DND-41 (cell line): ENCODE measurements at regions not wholly inside any gene's neighbourhood (a gene's known extent, or its start where the extent isn't known, plus 50 kb on each side); places are given as distances from the start of the nearest gene placed in this dataset.

Source experiments
- ATAC-seq: fragments of 200-7000 bp; cut with Tn5 transposase; 3 replicates; pipeline ENCODE4 v1.9.1; 2021; ENCODE audit warnings: low read depth; ENCODE audit not compliant: insufficient read depth
- DNase-seq: peaks from one replicate; pipeline ENCODE4 v3.0.0-alpha.2; 2020
- H2AFZ ChIP-seq: 2 replicates; pipeline ENCODE4 v1.6.0; 2012; ENCODE audit warnings: low read depth, low read length
- H3K27ac ChIP-seq: 2 replicates; pipeline ENCODE4 v1.5.1; 2012; ENCODE audit warnings: low read length, inconsistent platforms
- H3K27me3 ChIP-seq: fragments of 200-600 bp; sonication (generic); 2 replicates; pipeline ENCODE4 v1.6.0; 2012; ENCODE audit warnings: low read length, mild to moderate bottlenecking, inconsistent platforms; ENCODE audit not compliant: insufficient read depth, poor library complexity
- H3K36me3 ChIP-seq: 2 replicates; pipeline ENCODE4 v1.5.1; 2012; ENCODE audit warnings: low read length, inconsistent platforms; ENCODE audit not compliant: insufficient read depth
- H3K4me1 ChIP-seq: 2 replicates; pipeline ENCODE4 v1.5.1; 2012; ENCODE audit warnings: mild to moderate bottlenecking, low read length; ENCODE audit not compliant: insufficient read depth
- H3K4me2 ChIP-seq: 2 replicates; pipeline ENCODE4 v1.6.0; 2012; ENCODE audit warnings: mild to moderate bottlenecking, moderate library complexity, low read length, inconsistent platforms; ENCODE audit not compliant: insufficient read depth
- H3K4me3 ChIP-seq, 2 experiments: fragments of 200-600 bp in 1 of 2; shearing (Covaris generic) in 1 of 2; 2 replicates each; pipeline ENCODE4 v1.5.1; 2012 to 2016; ENCODE audit warnings: inconsistent platforms in 2 of 2, low read length in 2 of 2, mild to moderate bottlenecking in 2 of 2, low read depth in 1 of 2, moderate library complexity in 1 of 2
- H3K79me2 ChIP-seq: 2 replicates; pipeline ENCODE4 v1.6.0; 2012; ENCODE audit warnings: low read length, inconsistent platforms; ENCODE audit not compliant: insufficient read depth
- H3K9ac ChIP-seq: 2 replicates; pipeline ENCODE4 v1.6.0; 2012; ENCODE audit warnings: low read depth, mild to moderate bottlenecking, inconsistent platforms, low read length, moderate library complexity
- H3K9me3 ChIP-seq: 2 replicates; pipeline ENCODE4 v1.5.1; 2012; ENCODE audit warnings: low read length, moderate library complexity, mild to moderate bottlenecking, inconsistent platforms; ENCODE audit not compliant: insufficient read depth, severe bottlenecking
- H4K20me1 ChIP-seq: 2 replicates; pipeline ENCODE4 v1.6.0; 2012; ENCODE audit warnings: low read length; ENCODE audit not compliant: insufficient read depth
- EZH2 ChIP-seq: IDR thresholded peaks from 3 replicates; pipeline ENCODE4 v1.6.1; 2012; ENCODE audit warnings: borderline replicate concordance, low read depth, mild to moderate bottlenecking, moderate library complexity, low read length, inconsistent platforms; ENCODE audit not compliant: severe bottlenecking
- TF ChIP-seq, protein P1 (sequence below): IDR thresholded peaks from 2 replicates; pipeline ENCODE4 v1.5.1; 2012; ENCODE audit warnings: borderline replicate concordance, low read length, moderate library complexity, mild to moderate bottlenecking; ENCODE audit not compliant: poor library complexity, severe bottlenecking; ENCODE audit errors: extremely low read depth

- no peak for TF ChIP-seq EZH2
- TF ChIP-seq, protein P1, sequence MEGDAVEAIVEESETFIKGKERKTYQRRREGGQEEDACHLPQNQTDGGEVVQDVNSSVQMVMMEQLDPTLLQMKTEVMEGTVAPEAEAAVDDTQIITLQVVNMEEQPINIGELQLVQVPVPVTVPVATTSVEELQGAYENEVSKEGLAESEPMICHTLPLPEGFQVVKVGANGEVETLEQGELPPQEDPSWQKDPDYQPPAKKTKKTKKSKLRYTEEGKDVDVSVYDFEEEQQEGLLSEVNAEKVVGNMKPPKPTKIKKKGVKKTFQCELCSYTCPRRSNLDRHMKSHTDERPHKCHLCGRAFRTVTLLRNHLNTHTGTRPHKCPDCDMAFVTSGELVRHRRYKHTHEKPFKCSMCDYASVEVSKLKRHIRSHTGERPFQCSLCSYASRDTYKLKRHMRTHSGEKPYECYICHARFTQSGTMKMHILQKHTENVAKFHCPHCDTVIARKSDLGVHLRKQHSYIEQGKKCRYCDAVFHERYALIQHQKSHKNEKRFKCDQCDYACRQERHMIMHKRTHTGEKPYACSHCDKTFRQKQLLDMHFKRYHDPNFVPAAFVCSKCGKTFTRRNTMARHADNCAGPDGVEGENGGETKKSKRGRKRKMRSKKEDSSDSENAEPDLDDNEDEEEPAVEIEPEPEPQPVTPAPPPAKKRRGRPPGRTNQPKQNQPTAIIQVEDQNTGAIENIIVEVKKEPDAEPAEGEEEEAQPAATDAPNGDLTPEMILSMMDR = no peak
- no peak for DNase-seq
- H3K4me1 ChIP-seq = no peaks in the 10 kb centered on the region
- H3K27ac ChIP-seq = no peak overlapping the region
- ATAC-seq = no peak
- H3K4me2 ChIP-seq = no peak overlapping the region
- no peaks in the 10 kb centered on the region for H3K79me2 ChIP-seq
- H3K9me3 ChIP-seq = no peaks in the 10 kb centered on the region
- H3K4me3 ChIP-seq = no peak overlapping the region
- H4K20me1 ChIP-seq = no peaks in the 10 kb centered on the region
- no peak overlapping the region for H3K9ac ChIP-seq
- H2AFZ ChIP-seq = no peak overlapping the region
- H3K36me3 ChIP-seq = no peaks in the 10 kb centered on the region
- no peaks in the 10 kb centered on the region for H3K27me3 ChIP-seq
Observed at GRCh38 chr3:191123231-191123630, 75.8 kb upstream of the OSTN start.

- ATAC-seq (no peak), DNase-seq (no peak)
- no peak overlapping the region for H3K4me2 ChIP-seq
- TF ChIP-seq, protein P1 = no peak
- TF ChIP-seq EZH2 = no peak
- no peaks in the 10 kb centered on the region for H3K9me3 ChIP-seq
- no peaks in the 10 kb centered on the region for H4K20me1 ChIP-seq
- H3K36me3 ChIP-seq = no peaks in the 10 kb centered on the region
- no peak overlapping the region for H2AFZ ChIP-seq
- H3K4me3 ChIP-seq = no peak overlapping the region
- H3K4me1 ChIP-seq = no peaks in the 10 kb centered on the region
- H3K9ac ChIP-seq = no peak overlapping the region
- H3K79me2 ChIP-seq = no peaks in the 10 kb centered on the region
- no peak overlapping the region for H3K27ac ChIP-seq
- H3K27me3 ChIP-seq = no peaks in the 10 kb centered on the region
Observed at GRCh38 chr3:191120447-191121298, 78.4 kb upstream of the OSTN start.

GRCh38 chr3:191119415-191120295, 79.4 kb upstream of the OSTN start:
- no peak overlapping the region for H2AFZ ChIP-seq
- no peak overlapping the region for H3K9ac ChIP-seq
- no peak for TF ChIP-seq EZH2
- TF ChIP-seq, protein P1 = no peak
- no peaks in the 10 kb centered on the region for H3K79me2 ChIP-seq
- H3K4me1 ChIP-seq = no peaks in the 10 kb centered on the region
- H3K36me3 ChIP-seq = no peaks in the 10 kb centered on the region
- H3K4me2 ChIP-seq = no peak overlapping the region
- H3K4me3 ChIP-seq = no peak overlapping the region
- H3K27me3 ChIP-seq = no peaks in the 10 kb centered on the region
- ATAC-seq (no peak), DNase-seq (no peak)
- no peak overlapping the region for H3K27ac ChIP-seq
- no peaks in the 10 kb centered on the region for H4K20me1 ChIP-seq
- H3K9me3 ChIP-seq = no peaks in the 10 kb centered on the region
